ENCODE measurements at regions not wholly inside any gene's neighbourhood (a gene's known extent, or its start where the extent isn't known, plus 50 kb on each side); places are given as distances from the start of the nearest gene placed in this dataset.
"Not testable (repeated sequence)": the region's sequence is repeated elsewhere in the genome, so short reads cannot be mapped to it uniquely, and the experiment has no call there.

- H3K9me3 Mint-ChIP-seq: peaks cover 15% of the 10 kb centered on the region
Measured at GRCh38 chr11:82184966-82185365, 548.7 kb downstream of the FAM181B start.

GRCh38 chr11:82183346-82183745 lies 550.3 kb downstream of the FAM181B start:
- Mint-ChIP-seq H3K9me3 (peaks cover 15% of the 10 kb centered on the region), H3K27ac (no peak overlapping the region), H3K36me3 (ENCODE audit: low read depth) (no peaks in the 10 kb centered on the region), H3K4me3 (no peak overlapping the region), H3K4me1 (peaks cover 5% of the 10 kb centered on the region), H3K27me3 (ENCODE audit: insufficient read depth) (no peaks in the 10 kb centered on the region)
- H3K9me3 ChIP-seq (ENCODE audit: control insufficient read depth, low read length): no peaks in the 10 kb centered on the region
- H3K4me3 ChIP-seq (ENCODE audit: low read length): no peak overlapping the region
- WGBS, 2 experiments (ENCODE audit: insufficient coverage in 1 of 2, insufficient read length in 1 of 2): 92 to 100% methylated on average over 2 of the region's 2 CpGs
- TF ChIP-seq CTCF (conservative IDR thresholded peaks at IDR 0.05): no peak
- DNase-seq: no peak
- no peak overlapping the region for H3K27ac ChIP-seq (ENCODE audit: low read depth, low read length)
- H3K4me1 ChIP-seq (ENCODE audit: control insufficient read depth, insufficient read depth, low read length): no peaks in the 10 kb centered on the region
- H3K9ac ChIP-seq (ENCODE audit: extremely low read depth, low read length, poor library complexity, severe bottlenecking): no peak overlapping the region
- H3K36me3 ChIP-seq (ENCODE audit: control insufficient read depth, insufficient read depth, low read length): no peaks in the 10 kb centered on the region
- H3K27me3 ChIP-seq (ENCODE audit: control insufficient read depth, insufficient read depth, low read length, poor library complexity, severe bottlenecking): no peaks in the 10 kb centered on the region

More at GRCh38 chr11:82184966-82185365, 548.7 kb downstream of the FAM181B start:
- no peaks in the 10 kb centered on the region for H3K27me3 ChIP-seq (ENCODE audit: control insufficient read depth, insufficient read depth, low read length, poor library complexity, severe bottlenecking)
- TF ChIP-seq CTCF (conservative IDR thresholded peaks at IDR 0.05): no peak
- H3K27ac ChIP-seq (ENCODE audit: low read depth, low read length): no peak overlapping the region
- H3K36me3 Mint-ChIP-seq (ENCODE audit: low read depth): no peaks in the 10 kb centered on the region
- no peak overlapping the region for H3K9ac ChIP-seq (ENCODE audit: extremely low read depth, low read length, poor library complexity, severe bottlenecking)
- H3K4me1 Mint-ChIP-seq: peaks cover 5% of the 10 kb centered on the region
- WGBS, 2 experiments (ENCODE audit: insufficient coverage in 1 of 2, insufficient read length in 1 of 2): 79 to 92% methylated on average over 2 to 3 of the region's 3 CpGs
- no peaks in the 10 kb centered on the region for H3K9me3 ChIP-seq (ENCODE audit: control insufficient read depth, low read length)
- no peaks in the 10 kb centered on the region for H3K36me3 ChIP-seq (ENCODE audit: control insufficient read depth, insufficient read depth, low read length)
- H3K4me3 Mint-ChIP-seq: no peak overlapping the region
- no peak overlapping the region for H3K27ac Mint-ChIP-seq
- no peaks in the 10 kb centered on the region for H3K27me3 Mint-ChIP-seq (ENCODE audit: insufficient read depth)
- DNase-seq: no peak
- no peaks in the 10 kb centered on the region for H3K4me1 ChIP-seq (ENCODE audit: control insufficient read depth, insufficient read depth, low read length)
- H3K4me3 ChIP-seq (ENCODE audit: low read length): no peak overlapping the region

GRCh38 chr11:82182697-82183096 lies 551.0 kb downstream of the FAM181B start:
- no CpG with 5 or more reads among the region's 2 CpGs for WGBS, 2 experiments (ENCODE audit: insufficient coverage in 1 of 2, insufficient read length in 1 of 2)
- H3K4me3 Mint-ChIP-seq; H3K36me3 Mint-ChIP-seq (ENCODE audit: low read depth); H3K27me3 Mint-ChIP-seq (ENCODE audit: insufficient read depth); H3K4me1 ChIP-seq (ENCODE audit: control insufficient read depth, insufficient read depth, low read length); H3K27ac ChIP-seq (ENCODE audit: low read depth, low read length); H3K27me3 ChIP-seq (ENCODE audit: control insufficient read depth, insufficient read depth, low read length, poor library complexity, severe bottlenecking); DNase-seq; H3K9me3 ChIP-seq (ENCODE audit: control insufficient read depth, low read length); H3K27ac Mint-ChIP-seq; H3K36me3 ChIP-seq (ENCODE audit: control insufficient read depth, insufficient read depth, low read length); H3K4me3 ChIP-seq (ENCODE audit: low read length); H3K9ac ChIP-seq (ENCODE audit: extremely low read depth, low read length, poor library complexity, severe bottlenecking); H3K4me1 Mint-ChIP-seq: not testable (repeated sequence)
- H3K9me3 Mint-ChIP-seq: peaks cover 15% of the 10 kb centered on the region

GRCh38 chr11:82181796-82182195 lies 551.9 kb downstream of the FAM181B start:
- not testable (repeated sequence) for DNase-seq; H3K4me3 Mint-ChIP-seq; H3K27ac Mint-ChIP-seq; H3K27me3 Mint-ChIP-seq (ENCODE audit: insufficient read depth); H3K27me3 ChIP-seq (ENCODE audit: control insufficient read depth, insufficient read depth, low read length, poor library complexity, severe bottlenecking); H3K9ac ChIP-seq (ENCODE audit: extremely low read depth, low read length, poor library complexity, severe bottlenecking); H3K9me3 ChIP-seq (ENCODE audit: control insufficient read depth, low read length); H3K27ac ChIP-seq (ENCODE audit: low read depth, low read length); H3K4me3 ChIP-seq (ENCODE audit: low read length); H3K4me1 ChIP-seq (ENCODE audit: control insufficient read depth, insufficient read depth, low read length); H3K36me3 Mint-ChIP-seq (ENCODE audit: low read depth); H3K36me3 ChIP-seq (ENCODE audit: control insufficient read depth, insufficient read depth, low read length)
- Mint-ChIP-seq H3K9me3 (peaks cover 15% of the 10 kb centered on the region), H3K4me1 (peaks cover 14% of the 10 kb centered on the region)
- 89 to 93% methylated on average over 3 to 21 of the region's 25 CpGs for WGBS, 2 experiments (ENCODE audit: insufficient coverage in 1 of 2, insufficient read length in 1 of 2)

Data from endodermal cell (in vitro differentiated cells).